GM19025 (cell line): ENCODE measurements at regions not wholly inside any gene's neighbourhood (a gene's known extent, or its start where the extent isn't known, plus 50 kb on each side); places are given as distances from the start of the nearest gene placed in this dataset.
A peak's percentile ranks its signal among the peaks of the same experiment; 100 is the strongest.
"Not testable (repeated sequence)": the region's sequence is repeated elsewhere in the genome, so short reads cannot be mapped to it uniquely, and the experiment has no call there.

Experiments
- ATAC-seq: cut with Tn5 transposase; IDR thresholded peaks from one replicate; pipeline ENCODE4 v1.9.1; 2021; ENCODE audit warnings: mild to moderate bottlenecking, low read depth, moderate library complexity; ENCODE audit not compliant: unreplicated experiment

GRCh38 chr7:13111230-13111629, 423.8 kb downstream of the ARL4A start:
- no peak for ATAC-seq

DNA sequence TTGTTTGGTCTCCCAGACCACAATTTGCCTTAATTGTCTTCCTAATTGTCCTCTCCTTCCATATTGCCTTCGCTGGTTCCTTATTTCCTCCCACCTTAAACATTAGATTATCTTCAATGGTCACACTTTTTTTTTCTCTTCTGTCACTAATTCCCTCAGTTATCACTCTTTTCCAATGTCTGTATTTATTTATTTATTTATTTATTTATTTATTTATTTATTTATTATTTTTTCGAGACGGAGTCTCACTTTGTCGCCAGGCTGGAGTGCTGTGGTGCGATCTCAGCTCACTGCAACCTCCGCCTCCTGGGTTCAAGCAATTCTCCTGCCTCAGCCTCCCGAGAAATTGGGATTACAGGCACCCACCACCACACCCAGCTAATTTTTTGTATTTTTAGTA, 426.8 kb downstream of the ARL4A start:
- not testable (repeated sequence) for ATAC-seq

DNA sequence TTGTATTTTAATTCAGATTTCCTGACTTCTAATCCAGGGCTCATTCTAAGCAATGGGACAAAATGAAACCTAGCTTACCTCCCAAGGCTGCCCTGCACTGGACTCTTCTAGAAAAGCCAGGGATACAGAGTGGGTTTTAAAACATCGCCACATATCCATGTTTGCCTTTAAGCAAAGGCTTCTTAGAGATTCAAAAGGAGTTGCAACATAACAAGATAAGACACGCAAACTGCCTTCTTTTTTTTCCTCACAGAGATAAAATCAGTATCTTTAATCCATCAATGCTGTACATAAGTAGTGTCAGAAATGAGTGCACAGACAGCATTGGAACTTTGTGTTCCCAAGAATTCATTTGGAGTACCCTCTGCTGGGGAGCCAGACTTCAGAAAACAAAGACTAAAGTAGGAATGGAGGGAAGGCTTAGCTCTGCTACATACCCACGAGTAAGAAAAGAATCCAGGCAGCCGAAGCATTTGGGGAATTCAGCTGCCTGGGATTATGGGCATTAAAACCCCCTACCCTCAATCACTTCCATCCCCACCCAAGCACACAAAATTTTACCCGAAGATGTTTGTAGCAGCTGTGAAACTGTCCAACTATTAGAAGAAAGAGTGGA, 427.8 kb downstream of the ARL4A start:
- ATAC-seq = no peak

- ATAC-seq = no peak
Measured at GRCh38 chr7:13115855-13116254, 428.4 kb downstream of the ARL4A start.

GRCh38 chr7:13117103-13117502, 429.7 kb downstream of the ARL4A start:
- no peak for ATAC-seq

GRCh38 chr7:13117592-13117991, 430.2 kb downstream of the ARL4A start:
- ATAC-seq = no peak

- ATAC-seq = not testable (repeated sequence)
Measured at GRCh38 chr7:13124629-13125028, 437.2 kb downstream of the ARL4A start.

DNA sequence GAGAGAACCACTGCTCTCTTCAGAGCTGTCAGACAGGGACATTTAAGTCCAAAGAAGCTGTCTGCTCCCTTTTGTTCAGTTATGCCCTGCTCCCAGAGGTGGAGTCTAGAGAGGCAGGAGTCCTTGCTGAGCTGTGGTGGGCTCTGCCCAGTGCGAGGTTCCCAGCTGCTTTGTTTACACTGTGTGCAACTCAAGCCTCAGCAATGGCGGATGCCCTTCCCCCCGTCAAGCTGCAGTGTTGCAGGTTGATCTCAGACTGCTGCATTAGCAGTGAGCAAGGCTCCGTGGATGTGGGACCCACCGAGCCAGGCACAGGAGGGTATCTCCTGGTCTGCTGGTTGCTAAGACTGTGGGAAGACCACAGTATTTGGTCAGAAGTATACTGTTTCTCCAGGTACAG, 438.9 kb downstream of the ARL4A start:
- no peak for ATAC-seq

DNA sequence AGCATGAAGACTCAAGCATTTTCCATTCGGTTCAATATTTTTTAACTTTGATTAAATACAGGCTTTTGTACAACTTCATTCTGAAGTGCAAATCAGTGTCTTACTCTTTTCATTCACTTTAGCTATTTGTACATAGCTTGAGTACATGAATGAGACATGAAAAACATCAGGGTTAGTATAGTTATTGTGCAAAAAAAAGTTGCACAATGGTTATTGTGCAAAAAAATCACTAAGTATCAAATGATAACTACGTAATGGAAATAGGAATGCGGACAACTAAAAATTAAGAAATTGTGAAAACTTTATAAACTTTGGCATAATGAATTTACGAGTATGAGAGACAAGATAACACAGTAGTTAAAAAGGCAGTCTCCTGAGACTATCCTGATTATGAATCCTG, 442.9 kb downstream of the ARL4A start:
- ATAC-seq = no peak

DNA sequence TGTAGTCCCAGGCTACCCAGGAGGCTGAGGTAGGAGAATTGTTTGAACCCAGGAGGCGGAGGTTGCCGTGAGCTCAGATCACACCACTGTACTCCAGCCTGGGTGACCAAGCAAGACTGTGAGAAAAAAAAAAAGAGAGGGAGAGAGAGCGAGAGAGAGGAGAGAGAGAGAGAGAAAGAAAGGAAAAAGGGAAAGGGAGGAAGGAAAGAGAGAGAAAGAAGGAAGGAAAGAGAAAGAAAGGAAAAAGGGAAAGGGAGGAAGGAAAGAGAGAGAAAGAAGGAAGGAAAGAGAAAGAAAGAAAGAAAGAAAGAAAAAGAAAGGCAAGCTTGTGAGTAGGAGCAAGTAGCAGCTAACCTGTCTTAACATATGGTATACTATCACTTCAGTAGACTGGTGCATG, 443.5 kb downstream of the ARL4A start:
- ATAC-seq = not testable (repeated sequence)

DNA sequence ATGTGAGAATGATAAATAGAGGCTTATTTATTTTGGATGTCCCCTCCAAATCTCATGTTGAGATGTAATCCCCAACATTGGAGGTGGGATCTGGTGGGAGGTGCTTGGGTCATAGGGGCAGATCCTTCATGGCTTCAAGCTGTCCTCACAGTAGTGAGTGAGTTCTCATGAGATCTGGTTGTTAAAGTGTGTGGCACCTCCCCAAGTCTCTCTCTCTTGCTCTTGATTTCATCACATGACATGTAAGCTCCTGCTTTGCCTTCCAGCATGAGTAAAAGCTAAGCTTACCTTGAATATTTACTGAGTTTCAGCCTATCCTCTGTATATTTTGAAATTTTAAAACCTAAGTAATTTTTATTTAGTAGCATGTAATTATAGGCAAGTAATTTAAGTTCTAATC, 444.9 kb downstream of the ARL4A start:
- no peak for ATAC-seq

- not testable (repeated sequence) for ATAC-seq
Measured at GRCh38 chr7:13136345-13136744, 448.9 kb downstream of the ARL4A start.

GRCh38 chr7:13139436-13139835, 452.0 kb downstream of the ARL4A start:
- no peak for ATAC-seq

- ATAC-seq = no peak
Measured at GRCh38 chr7:13144673-13145072, 457.2 kb downstream of the ARL4A start.

- no peak for ATAC-seq
Measured at GRCh38 chr7:13148548-13148947, 461.1 kb downstream of the ARL4A start.

- no peak for ATAC-seq
Measured at GRCh38 chr7:13151978-13152377, 464.5 kb downstream of the ARL4A start.

DNA sequence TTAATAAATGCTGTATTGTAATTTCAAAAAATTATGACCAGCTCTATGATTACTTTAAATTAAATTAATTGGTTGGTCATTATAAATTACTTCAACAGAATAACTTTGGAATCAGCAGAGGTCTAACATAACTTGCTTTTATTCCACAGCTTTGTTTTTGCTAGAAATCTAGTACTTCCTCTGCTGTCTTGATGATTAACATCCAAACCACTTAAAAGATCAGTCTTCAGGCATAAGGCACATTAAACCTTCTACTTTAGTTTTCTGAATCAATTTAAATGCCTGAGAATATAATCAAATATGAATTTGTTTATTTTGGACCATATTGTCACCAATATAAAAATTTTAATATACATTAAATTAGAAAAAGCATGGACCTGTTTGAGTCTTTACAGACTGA, 465.3 kb downstream of the ARL4A start:
- no peak for ATAC-seq

GRCh38 chr7:13153266-13153665, 465.8 kb downstream of the ARL4A start:
- no peak for ATAC-seq

GRCh38 chr7:13153742-13154141, 466.3 kb downstream of the ARL4A start:
- ATAC-seq = no peak

- no peak for ATAC-seq
Measured at GRCh38 chr7:13155188-13155587, 467.8 kb downstream of the ARL4A start.

- ATAC-seq = no peak
Measured at GRCh38 chr7:13159003-13159402, 471.6 kb downstream of the ARL4A start.

DNA sequence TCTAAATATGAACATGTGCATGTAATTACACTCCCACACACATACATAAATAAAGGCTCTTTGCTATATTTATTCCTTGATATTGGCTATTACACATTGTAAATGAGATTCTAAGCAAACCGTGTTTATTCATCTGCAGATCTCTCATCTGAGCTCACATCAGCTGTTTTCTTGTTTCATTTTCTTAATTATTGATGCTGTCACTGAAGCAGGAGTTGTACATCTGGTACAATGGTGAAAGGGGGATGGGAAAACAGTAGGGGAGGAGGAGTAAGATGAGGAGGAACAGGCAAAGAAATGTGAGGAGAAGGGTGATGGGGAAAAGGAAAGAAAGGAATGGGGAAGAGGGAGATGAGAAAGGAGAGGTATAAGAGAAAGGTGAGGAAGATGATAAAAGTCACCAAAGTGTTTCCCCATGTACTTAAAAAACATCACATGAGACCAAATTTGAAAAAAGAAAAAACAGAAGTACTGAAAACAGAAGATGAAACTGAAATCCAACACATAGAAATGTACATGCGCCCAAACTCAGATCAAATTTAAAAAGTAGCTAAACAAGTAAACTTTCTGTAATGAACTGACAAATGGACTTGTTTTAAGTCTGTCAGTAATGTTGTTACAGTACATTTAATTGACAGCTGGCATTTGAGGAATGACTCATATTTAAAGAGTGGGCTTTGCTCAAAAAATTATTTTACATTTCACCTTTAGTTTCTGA, 472.2 kb downstream of the ARL4A start:
- ATAC-seq = peak; percentile 48
